GM10266 (cell line): ENCODE measurements at regions not wholly inside any gene's neighbourhood (a gene's known extent, or its start where the extent isn't known, plus 50 kb on each side); places are given as distances from the start of the nearest gene placed in this dataset.

Experiments
- DNase-seq: peaks from one replicate; pipeline ENCODE4 v3.0.0; 2012; ENCODE audit errors: extremely low spot score
- TF ChIP-seq, protein P1 (sequence below): IDR thresholded peaks from 2 replicates; pipeline ENCODE4 v1.5.1; 2012; ENCODE audit warnings: mild to moderate bottlenecking, low read depth; ENCODE audit not compliant: control insufficient read depth, insufficient read depth; ENCODE audit errors: missing control alignments

DNA sequence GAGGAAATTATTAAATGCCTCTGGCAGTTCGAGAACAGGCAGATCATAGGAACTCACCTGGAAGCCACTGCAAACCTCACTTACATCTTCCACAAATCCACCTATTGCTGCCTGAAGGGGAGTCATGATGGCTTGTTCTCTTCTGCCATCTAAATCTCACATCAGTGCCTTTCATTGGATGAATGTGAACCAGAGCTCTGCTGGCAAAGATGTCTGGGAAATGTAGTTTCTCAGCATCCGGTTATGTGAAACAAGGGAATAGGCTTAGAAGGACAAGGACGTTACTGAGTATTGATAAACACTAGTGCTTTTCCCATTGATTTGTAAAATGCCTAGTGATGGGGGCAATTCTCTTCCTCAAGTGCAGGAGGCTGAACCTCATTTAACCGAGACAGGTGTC is 483.3 kb downstream of the ARHGEF28 start:
- no peak for DNase-seq

DNA sequence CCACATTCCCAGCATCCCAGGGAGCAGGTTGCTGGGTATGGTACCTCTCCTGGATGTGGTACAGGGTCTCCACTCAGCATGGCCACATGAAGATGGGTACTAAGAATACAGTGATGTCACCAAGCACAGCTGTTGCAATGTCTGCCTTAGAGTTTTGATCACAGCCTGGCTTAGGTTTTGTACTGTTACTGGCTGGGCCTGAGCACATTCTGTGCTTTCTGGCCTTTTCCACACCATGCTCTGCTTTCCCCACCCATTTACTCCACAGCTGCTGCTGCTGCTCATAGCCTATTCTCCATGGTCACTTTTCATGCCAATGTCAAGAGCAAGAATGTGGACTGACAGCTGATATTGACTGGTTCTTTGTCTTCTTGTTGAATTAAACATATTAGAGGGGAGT is 481.9 kb downstream of the ARHGEF28 start:
- DNase-seq = no peak
- TF ChIP-seq, protein P1, sequence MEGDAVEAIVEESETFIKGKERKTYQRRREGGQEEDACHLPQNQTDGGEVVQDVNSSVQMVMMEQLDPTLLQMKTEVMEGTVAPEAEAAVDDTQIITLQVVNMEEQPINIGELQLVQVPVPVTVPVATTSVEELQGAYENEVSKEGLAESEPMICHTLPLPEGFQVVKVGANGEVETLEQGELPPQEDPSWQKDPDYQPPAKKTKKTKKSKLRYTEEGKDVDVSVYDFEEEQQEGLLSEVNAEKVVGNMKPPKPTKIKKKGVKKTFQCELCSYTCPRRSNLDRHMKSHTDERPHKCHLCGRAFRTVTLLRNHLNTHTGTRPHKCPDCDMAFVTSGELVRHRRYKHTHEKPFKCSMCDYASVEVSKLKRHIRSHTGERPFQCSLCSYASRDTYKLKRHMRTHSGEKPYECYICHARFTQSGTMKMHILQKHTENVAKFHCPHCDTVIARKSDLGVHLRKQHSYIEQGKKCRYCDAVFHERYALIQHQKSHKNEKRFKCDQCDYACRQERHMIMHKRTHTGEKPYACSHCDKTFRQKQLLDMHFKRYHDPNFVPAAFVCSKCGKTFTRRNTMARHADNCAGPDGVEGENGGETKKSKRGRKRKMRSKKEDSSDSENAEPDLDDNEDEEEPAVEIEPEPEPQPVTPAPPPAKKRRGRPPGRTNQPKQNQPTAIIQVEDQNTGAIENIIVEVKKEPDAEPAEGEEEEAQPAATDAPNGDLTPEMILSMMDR = no peak

More for the DNA sequence above, 483.3 kb downstream of the ARHGEF28 start:
- TF ChIP-seq, protein P1 = no peak

DNA sequence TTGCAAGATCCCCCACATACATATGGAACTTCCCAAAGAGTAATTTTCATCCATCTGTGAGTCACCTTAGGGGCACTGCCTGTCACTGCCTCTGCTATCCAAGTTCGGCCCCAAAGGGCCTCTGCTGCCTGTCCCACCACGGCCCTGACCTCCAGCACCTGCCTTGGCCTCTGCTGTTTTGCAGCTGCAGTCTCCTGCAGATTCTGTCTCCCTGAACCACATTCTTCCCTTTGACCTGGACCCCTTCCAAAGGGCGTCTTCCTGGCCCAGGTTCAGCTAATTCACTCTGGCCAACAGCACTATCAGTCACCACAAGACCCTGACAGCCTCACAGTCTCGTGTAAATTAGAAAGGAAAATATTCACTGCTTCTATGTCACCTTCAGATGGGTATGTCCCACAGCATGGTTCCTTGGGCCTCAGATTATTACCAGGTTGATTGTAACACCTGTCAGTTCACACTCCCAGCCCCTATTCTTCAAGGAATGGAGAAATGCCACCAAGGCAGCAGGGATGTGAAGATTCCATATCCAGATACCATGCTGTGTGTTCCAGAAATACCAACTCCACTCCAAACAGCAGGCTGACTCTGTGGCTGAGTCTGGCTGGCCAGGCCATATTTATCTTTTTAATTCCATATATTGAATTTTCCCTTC is 479.3 kb downstream of the ARHGEF28 start:
- DNase-seq = no peak
- TF ChIP-seq, protein P1 = no peak

DNA sequence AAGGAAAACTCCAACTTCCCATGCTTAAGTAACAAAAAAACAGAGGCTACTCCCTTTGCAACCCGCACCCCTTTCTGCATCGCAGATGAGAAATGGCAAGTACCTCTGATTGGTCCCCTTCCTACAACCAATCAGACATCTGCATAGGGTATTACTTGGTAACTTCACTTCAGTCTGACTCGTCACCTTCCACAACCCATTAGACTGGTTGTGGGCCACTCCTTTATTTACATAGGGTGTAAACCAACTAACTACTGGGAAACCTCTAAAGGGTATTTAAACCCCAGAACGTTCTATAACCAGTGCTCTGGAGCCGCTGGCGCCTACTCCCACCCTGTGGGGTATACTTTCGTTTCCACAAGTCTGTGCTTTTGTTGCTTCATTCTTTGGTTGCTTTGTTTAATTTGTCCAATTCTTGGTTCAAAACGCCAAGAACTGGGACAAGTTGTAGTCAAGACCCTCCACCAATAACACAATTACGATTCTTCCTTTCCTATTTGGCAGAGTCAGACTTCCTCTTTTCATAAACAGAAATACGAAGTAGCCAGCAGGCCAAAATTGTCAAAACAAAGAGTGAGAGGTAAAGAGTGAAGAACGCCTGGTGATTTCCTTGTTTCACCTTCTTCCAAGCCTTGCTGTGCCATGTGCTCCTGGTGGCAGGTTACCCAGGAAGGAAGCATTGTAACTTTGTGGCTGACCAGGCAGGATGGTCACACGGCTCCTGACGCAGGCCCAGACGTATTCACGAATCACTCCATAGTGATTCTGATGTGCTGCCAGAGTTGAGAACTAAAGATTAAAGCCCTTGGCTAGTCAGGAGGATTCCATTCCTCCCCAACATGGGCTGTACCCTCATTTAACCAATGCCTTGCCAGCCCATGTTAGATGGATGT is 477.4 kb downstream of the ARHGEF28 start:
- TF ChIP-seq, protein P1 = no peak
- no peak for DNase-seq

DNA sequence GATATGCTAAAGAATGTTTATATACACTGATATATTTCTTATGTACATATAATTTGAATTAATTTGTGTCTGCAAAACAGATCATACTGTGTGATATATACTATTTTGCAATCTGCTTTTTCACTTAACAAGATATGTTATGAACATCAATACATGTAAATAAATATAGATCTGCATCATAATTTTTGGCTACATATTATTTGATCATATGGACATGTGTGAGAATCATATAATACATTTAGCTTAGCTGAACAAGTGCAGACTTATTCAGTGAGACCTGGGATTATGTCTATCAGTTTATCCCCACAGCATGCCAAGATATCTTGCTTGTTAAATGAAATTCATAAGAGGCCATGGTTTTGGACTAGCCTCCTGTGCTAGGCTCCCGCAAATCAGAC is 474.3 kb downstream of the ARHGEF28 start:
- no peak for DNase-seq
- TF ChIP-seq, protein P1 = no peak

DNA sequence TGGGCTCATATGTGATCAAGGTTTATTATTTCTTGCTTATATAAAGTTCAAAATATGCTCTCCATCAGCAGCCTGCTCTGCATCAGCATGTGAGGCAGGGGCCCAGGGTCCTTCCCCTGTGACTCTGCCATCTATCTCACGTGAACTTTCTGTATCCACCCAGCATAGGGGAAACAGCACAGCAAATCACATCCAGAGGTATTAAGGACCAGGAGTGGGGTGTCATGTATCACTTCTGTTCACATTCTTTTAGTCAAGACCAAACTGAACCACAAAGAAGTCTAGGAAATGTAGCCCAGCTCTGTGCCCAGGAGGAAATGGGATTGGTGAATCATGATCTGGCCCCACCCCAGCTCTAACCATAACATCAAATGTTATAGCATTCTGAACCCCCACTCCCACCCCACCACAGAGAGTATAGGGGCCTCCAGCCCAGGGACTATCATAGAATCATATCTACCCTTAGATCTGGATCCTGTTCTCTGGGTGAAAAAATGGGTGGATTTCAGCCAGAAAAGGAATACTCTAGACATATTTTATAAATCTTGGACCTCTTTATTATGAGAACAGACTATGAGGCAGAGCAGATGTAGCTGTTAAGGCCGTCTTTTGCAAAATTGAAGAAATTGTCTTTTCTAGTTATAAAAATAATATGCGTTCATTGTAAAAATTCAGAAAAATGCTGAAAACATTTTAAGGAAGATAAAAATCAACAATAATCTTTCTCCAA is 473.7 kb downstream of the ARHGEF28 start:
- TF ChIP-seq, protein P1 = no peak
- DNase-seq = no peak
